Endothelial cell of umbilical vein (primary cell): ENCODE measurements at regions not wholly inside any gene's neighbourhood (a gene's known extent, or its start where the extent isn't known, plus 50 kb on each side); places are given as distances from the start of the nearest gene placed in this dataset.

Source experiments
- BruUV-seq: library from RNA; stranded (reverse); fragments of 400-500 nt; replicated peaks from 2 replicates; lab custom pipeline; 2021; lab: Mats Ljungman, UMichigan
- CTCF ChIA-PET: fragments of 300-600, 350-600 bp; sonication (Branson Sonifier 250); formaldehyde crosslinking; loops from one replicate; lab custom pipeline; 2021; ENCODE audit warnings: antibody characterized with exemption, inconsistent platforms; lab: Charles Lee
- POLR2A ChIA-PET: fragments of 300-600, 350-600 bp; sonication (Branson Sonifier 250); formaldehyde crosslinking; loops from one replicate; lab custom pipeline; 2021; ENCODE audit warnings: antibody characterized with exemption, inconsistent platforms; lab: Charles Lee
- DNase-seq: peaks from one replicate; pipeline ENCODE4 v3.0.0-alpha.2; 2011; ENCODE audit warnings: low read depth, low spot score
- FAIRE-seq: peaks from 2 replicates; lab custom pipeline; 2011; peaks lifted over from hg19 to GRCh38; lab: Jason Lieb, UNC
- H2AFZ ChIP-seq: 2 replicates; pipeline ENCODE4 v1.6.0; 2012; ENCODE audit warnings: low read depth, low read length, control low read depth, inconsistent platforms
- H3K27ac ChIP-seq: 2 replicates; pipeline ENCODE4 v1.5.1; 2011; ENCODE audit warnings: low read depth, mild to moderate bottlenecking, control low read depth, low read length, moderate library complexity; ENCODE audit not compliant: insufficient read depth
- H3K27me3 ChIP-seq, 2 experiments: 2 replicates each; pipeline versions ENCODE4 v1.6.0 to v1.6.1; 2011; ENCODE audit warnings: low read length in 2 of 2, mixed read lengths in 1 of 2; ENCODE audit not compliant: control insufficient read depth in 2 of 2, insufficient read depth in 2 of 2
- H3K36me3 ChIP-seq, 2 experiments: 2 replicates in 1 of 2; 3 replicates in 1 of 2; pipeline ENCODE4 v1.5.1; 2011; ENCODE audit warnings: low read length in 2 of 2, mild to moderate bottlenecking in 1 of 2, moderate library complexity in 1 of 2; ENCODE audit not compliant: control insufficient read depth in 2 of 2, insufficient read depth in 2 of 2; ENCODE audit errors: extremely low read depth in 1 of 2
- H3K4me1 ChIP-seq: 3 replicates; pipeline ENCODE4 v1.5.1; 2011; ENCODE audit warnings: mild to moderate bottlenecking, low read length; ENCODE audit not compliant: control insufficient read depth, insufficient read depth; ENCODE audit errors: extremely low read depth
- H3K4me2 ChIP-seq: 2 replicates; pipeline ENCODE4 v1.6.1; 2011; ENCODE audit warnings: low read length, control low read depth, mixed read lengths; ENCODE audit not compliant: insufficient read depth
- H3K4me3 ChIP-seq, 3 experiments: fragments of 200-600 bp in 1 of 3; sonication (generic), shearing (Covaris generic) in 1 of 3; replicated peaks in 1 of 3; 2 replicates each; pipeline ENCODE4 v1.5.1; 2011 to 2016; ENCODE audit warnings: control low read depth in 3 of 3, low read length in 3 of 3, mild to moderate bottlenecking in 2 of 3, inconsistent platforms in 1 of 3, low read depth in 1 of 3, moderate library complexity in 1 of 3; ENCODE audit not compliant: insufficient read depth in 1 of 3
- H3K79me2 ChIP-seq: 2 replicates; pipeline ENCODE4 v1.6.0; 2012; ENCODE audit warnings: low read length, inconsistent platforms; ENCODE audit not compliant: control insufficient read depth, insufficient read depth
- H3K9ac ChIP-seq: replicated peaks from 2 replicates; pipeline ENCODE3; 2011; ENCODE audit warnings: low read length, control low read depth; ENCODE audit not compliant: insufficient read depth; ENCODE audit errors: extremely low read depth
- H3K9me1 ChIP-seq: replicated peaks from 3 replicates; pipeline ENCODE4 v1.6.0; 2011; ENCODE audit warnings: mild to moderate bottlenecking, low read length; ENCODE audit not compliant: control insufficient read depth, insufficient read depth; ENCODE audit errors: extremely low read depth
- H3K9me3 ChIP-seq: replicated peaks from 2 replicates; pipeline ENCODE4 v1.5.1; 2012; ENCODE audit warnings: low read length, inconsistent platforms; ENCODE audit not compliant: control insufficient read depth, insufficient read depth
- H4K20me1 ChIP-seq: replicated peaks from 2 replicates; pipeline ENCODE3; 2011; ENCODE audit warnings: mild to moderate bottlenecking, low read length; ENCODE audit not compliant: control insufficient read depth, insufficient read depth; ENCODE audit errors: extremely low read depth
- CTCF ChIP-seq, 2 donors: IDR thresholded peaks; 1 replicate in 1 of 2; 2 replicates in 1 of 2; pipeline ENCODE4 v1.5.1; 2011; ENCODE audit warnings: low read length in 2 of 2, mild to moderate bottlenecking in 2 of 2, moderate library complexity in 2 of 2, control low read depth in 1 of 2, inconsistent platforms in 1 of 2, low read depth in 1 of 2; ENCODE audit not compliant: insufficient read depth in 1 of 2; ENCODE audit errors: extremely low read depth in 1 of 2
- FOS ChIP-seq: IDR thresholded peaks from 2 replicates; pipeline ENCODE4 v1.6.1; 2011; ENCODE audit warnings: mild to moderate bottlenecking, low read length, moderate library complexity, borderline replicate concordance; ENCODE audit not compliant: insufficient read depth
- GATA2 ChIP-seq: IDR thresholded peaks from 2 replicates; pipeline ENCODE4 v1.7.0; 2011; ENCODE audit warnings: low read depth, mild to moderate bottlenecking, moderate library complexity, mixed read lengths, low read length; ENCODE audit not compliant: insufficient read length, insufficient read depth
- JUN ChIP-seq: IDR thresholded peaks from 2 replicates; pipeline ENCODE4 v1.6.1; 2011; ENCODE audit warnings: borderline replicate concordance, low read depth; ENCODE audit not compliant: insufficient read length, insufficient read depth
- MYC ChIP-seq: IDR thresholded peaks from one replicate; pipeline ENCODE4 v1.6.1; 2011; ENCODE audit warnings: mild to moderate bottlenecking, low read depth, low read length
- POLR2A ChIP-seq: IDR thresholded peaks from 2 replicates; pipeline ENCODE4 v1.6.1; 2012; ENCODE audit warnings: low read depth, mild to moderate bottlenecking, control low read depth, low read length
- POLR2AphosphoS5 ChIP-seq: IDR thresholded peaks from 2 replicates; pipeline ENCODE4 v1.6.1; 2012; ENCODE audit warnings: low read depth, mild to moderate bottlenecking, control low read depth, low read length, moderate library complexity; ENCODE audit not compliant: insufficient read depth
- dilution Hi-C: fragments of 300-500 bp; cut with MboI; formaldehyde crosslinking; loops from one replicate; pipeline ENCODE4 v1.15.0; 2019; ENCODE audit warnings: low sequenced_read_pairs; ENCODE audit not compliant: extremely low pct_ligation_motif_present
- intact Hi-C: fragments of 100-400 bp; cut with micrococcal nuclease; formaldehyde crosslinking; loops from one replicate; pipeline ENCODE4 v1.10.0; 2022
- TF ChIP-seq, protein P1 (sequence below): IDR thresholded peaks from 2 replicates; pipeline ENCODE4 v1.6.1; 2011; ENCODE audit not compliant: insufficient read depth, insufficient read length

- H4K20me1 ChIP-seq = no peaks in the 10 kb centered on the region
- intact Hi-C loops (no loop called here), dilution Hi-C loops (no loop called here)
- no peaks in the 10 kb centered on the region for H3K9me3 ChIP-seq
- BruUV-seq = no TSS peak
- no peak overlapping the region for H3K27ac ChIP-seq
- CTCF ChIA-PET = no interaction called here
- FAIRE-seq = no peak
- no peaks in the 10 kb centered on the region for H3K4me1 ChIP-seq
- no peaks in the 10 kb centered on the region for H3K79me2 ChIP-seq
- no peak overlapping the region for H3K4me3 ChIP-seq
- H3K27me3 ChIP-seq = no peaks in the 10 kb centered on the region
- no peak overlapping the region for H2AFZ ChIP-seq
- no peaks in the 10 kb centered on the region for H3K9me1 ChIP-seq
- no peaks in the 10 kb centered on the region for H3K36me3 ChIP-seq
- POLR2A ChIA-PET = no interaction called here
- no peak for DNase-seq
- TF ChIP-seq JUN (no peak), MYC (no peak), POLR2A (no peak), CTCF (IDR thresholded peaks at IDR 0.05; ENCODE audit: extremely low read depth in 1 of 2, insufficient read depth in 1 of 2, low read depth in 1 of 2, low read length in 2 of 2) (no peak), GATA2 (no peak), FOS (no peak), POLR2AphosphoS5 (no peak)
- TF ChIP-seq, protein P1, sequence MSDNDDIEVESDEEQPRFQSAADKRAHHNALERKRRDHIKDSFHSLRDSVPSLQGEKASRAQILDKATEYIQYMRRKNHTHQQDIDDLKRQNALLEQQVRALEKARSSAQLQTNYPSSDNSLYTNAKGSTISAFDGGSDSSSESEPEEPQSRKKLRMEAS = no peak
- H3K4me2 ChIP-seq = no peak overlapping the region
- H3K9ac ChIP-seq = no peak overlapping the region
Measured at GRCh38 chr18:69216321-69216720, 184.4 kb upstream of the DOK6 start.
